ENCODE measurements at regions not wholly inside any gene's neighbourhood (a gene's known extent, or its start where the extent isn't known, plus 50 kb on each side); places are given as distances from the start of the nearest gene placed in this dataset.

DNA sequence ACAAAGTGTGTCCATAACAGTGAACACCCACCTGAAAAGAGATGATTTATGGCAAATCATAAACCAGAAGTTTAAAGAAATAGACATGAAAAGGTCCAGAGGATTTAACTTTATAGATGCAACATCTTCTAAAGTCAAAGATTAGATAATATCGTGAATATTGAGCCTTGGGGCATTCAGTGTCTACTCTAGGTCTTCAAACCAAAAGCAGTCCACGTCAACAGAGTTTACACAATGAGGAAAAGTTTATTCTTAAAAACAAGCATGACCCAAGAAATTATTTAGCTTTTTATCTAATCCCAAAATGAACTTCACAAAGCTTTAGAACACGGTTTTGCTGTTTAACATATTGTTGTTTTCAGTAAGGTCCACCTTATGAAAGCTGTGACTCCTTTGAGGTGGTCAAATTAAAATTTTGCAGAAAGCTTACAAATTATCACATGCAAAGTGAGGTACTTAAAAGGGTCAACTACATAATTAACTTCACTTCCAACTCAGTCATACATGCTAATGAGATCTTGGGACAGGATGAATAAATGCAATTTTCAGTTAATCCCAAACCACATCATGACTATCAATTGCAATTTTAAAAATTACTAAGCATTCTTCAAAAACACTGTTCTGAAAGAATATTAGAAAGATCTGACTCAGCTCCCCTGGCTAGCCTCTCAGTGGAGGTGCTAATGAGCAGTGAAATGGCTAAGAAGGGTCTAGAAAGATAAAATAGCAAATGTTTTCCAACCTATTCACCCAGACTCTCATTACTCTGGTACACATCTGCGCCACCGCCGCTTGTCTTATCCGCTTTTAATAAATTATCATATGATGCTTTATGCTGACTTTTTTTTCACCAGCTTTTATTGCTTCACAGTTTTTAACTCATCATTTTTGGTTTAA is 92.4 kb upstream of the WDR17 start:
- Histone ChIP-seq H3K27me3 (ENCODE audit: control insufficient read depth, insufficient read depth, low read length) (no peaks in the 10 kb centered on the region), H3K36me3 (ENCODE audit: control insufficient read depth, insufficient read depth, low read length) (no peaks in the 10 kb centered on the region), H3K27ac (ENCODE audit: low read length) (no peak overlapping the region), H3K4me3 (ENCODE audit: low read length) (no peak overlapping the region), H3K4me1 (ENCODE audit: control insufficient read depth, insufficient read depth, low read length) (no peaks in the 10 kb centered on the region), H3K9me3 (ENCODE audit: control insufficient read depth, insufficient read depth, low read length) (no peaks in the 10 kb centered on the region)
- H3K36me3 Mint-ChIP-seq: no peaks in the 10 kb centered on the region
- ATAC-seq (no peak), DNase-seq (no peak)
- intact Hi-C loops (cut with micrococcal nuclease): no loop called here
- H3K27me3 Mint-ChIP-seq (ENCODE audit: low read depth in 2 of 2): no peaks in the 10 kb centered on the region
- H3K27ac Mint-ChIP-seq: no peak overlapping the region
- H3K9me3 Mint-ChIP-seq: peaks cover 2 to 8% of the 10 kb centered on the region in 2 donors
- no peaks in the 10 kb centered on the region for H3K4me1 Mint-ChIP-seq
- WGBS (ENCODE audit: insufficient coverage): 96% methylated on average over 6 of the region's 7 CpGs
- TF ChIP-seq, protein P1, sequence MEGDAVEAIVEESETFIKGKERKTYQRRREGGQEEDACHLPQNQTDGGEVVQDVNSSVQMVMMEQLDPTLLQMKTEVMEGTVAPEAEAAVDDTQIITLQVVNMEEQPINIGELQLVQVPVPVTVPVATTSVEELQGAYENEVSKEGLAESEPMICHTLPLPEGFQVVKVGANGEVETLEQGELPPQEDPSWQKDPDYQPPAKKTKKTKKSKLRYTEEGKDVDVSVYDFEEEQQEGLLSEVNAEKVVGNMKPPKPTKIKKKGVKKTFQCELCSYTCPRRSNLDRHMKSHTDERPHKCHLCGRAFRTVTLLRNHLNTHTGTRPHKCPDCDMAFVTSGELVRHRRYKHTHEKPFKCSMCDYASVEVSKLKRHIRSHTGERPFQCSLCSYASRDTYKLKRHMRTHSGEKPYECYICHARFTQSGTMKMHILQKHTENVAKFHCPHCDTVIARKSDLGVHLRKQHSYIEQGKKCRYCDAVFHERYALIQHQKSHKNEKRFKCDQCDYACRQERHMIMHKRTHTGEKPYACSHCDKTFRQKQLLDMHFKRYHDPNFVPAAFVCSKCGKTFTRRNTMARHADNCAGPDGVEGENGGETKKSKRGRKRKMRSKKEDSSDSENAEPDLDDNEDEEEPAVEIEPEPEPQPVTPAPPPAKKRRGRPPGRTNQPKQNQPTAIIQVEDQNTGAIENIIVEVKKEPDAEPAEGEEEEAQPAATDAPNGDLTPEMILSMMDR (IDR thresholded peaks at IDR 0.05): no peak
- H3K4me3 Mint-ChIP-seq: no peak overlapping the region

DNA sequence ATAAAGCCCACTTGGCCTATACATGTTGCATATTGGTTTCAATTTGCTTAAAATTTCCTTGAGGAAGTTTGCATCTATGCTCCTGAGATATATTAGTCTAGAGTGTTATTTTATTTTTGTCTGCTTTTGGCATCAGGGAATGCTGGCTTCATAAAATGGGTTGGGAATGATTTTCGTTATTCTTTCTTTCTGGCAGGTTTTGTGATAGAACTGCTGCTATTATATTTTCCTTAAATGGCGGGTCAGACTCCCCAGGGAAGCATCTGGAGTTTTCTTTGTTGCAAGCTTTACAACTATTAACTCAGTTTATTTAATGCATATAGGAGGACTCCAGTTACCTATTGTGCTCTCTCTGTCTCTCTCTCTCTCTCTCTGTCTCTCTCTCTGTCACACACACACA is 82.0 kb upstream of the WDR17 start:
- no peaks in the 10 kb centered on the region for H3K9me3 ChIP-seq (ENCODE audit: control insufficient read depth, insufficient read depth, low read length)
- no peaks in the 10 kb centered on the region for H3K4me1 ChIP-seq (ENCODE audit: control insufficient read depth, insufficient read depth, low read length)
- 92% methylated on average over 2 of the region's 2 CpGs for WGBS (ENCODE audit: insufficient coverage)
- H3K27ac Mint-ChIP-seq: no peak overlapping the region
- TF ChIP-seq, protein P1 (IDR thresholded peaks at IDR 0.05): no peak
- no peaks in the 10 kb centered on the region for H3K27me3 ChIP-seq (ENCODE audit: control insufficient read depth, insufficient read depth, low read length)
- ATAC-seq: no peak
- no peak overlapping the region for H3K4me3 Mint-ChIP-seq
- intact Hi-C loops (cut with micrococcal nuclease): no loop called here
- H3K27me3 Mint-ChIP-seq (ENCODE audit: low read depth in 2 of 2): no peaks in the 10 kb centered on the region
- peaks cover 0 to 5% of the 10 kb centered on the region in 2 donors for H3K9me3 Mint-ChIP-seq
- DNase-seq: no peak
- H3K4me3 ChIP-seq (ENCODE audit: low read length): no peak overlapping the region
- H3K36me3 Mint-ChIP-seq: no peaks in the 10 kb centered on the region
- no peak overlapping the region for H3K27ac ChIP-seq (ENCODE audit: low read length)
- H3K4me1 Mint-ChIP-seq: no peaks in the 10 kb centered on the region
- no peaks in the 10 kb centered on the region for H3K36me3 ChIP-seq (ENCODE audit: control insufficient read depth, insufficient read depth, low read length)

DNA sequence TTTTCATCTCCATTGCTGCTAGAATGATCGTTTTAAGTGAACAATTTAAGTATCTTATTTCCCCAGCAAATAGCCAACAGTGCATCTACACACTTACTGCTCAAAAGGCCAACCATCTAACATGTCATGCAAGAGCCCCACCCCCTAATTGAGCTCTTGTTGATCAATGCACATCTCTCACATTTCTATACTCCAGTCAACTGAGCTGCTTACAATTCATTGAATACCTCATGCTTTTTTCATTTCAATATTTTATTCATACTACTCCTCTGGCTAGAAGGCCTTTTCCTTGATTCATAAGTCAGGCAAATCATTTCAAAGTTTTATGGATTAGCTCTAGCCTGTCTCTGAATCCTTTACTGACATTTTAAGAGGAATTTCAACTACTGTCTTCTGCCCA is 79.0 kb upstream of the WDR17 start:
- Mint-ChIP-seq H3K27ac (no peak overlapping the region), H3K4me3 (no peak overlapping the region), H3K9me3 (peaks cover 0 to 7% of the 10 kb centered on the region in 2 donors), H3K27me3 (ENCODE audit: low read depth in 2 of 2) (no peaks in the 10 kb centered on the region), H3K4me1 (no peaks in the 10 kb centered on the region), H3K36me3 (no peaks in the 10 kb centered on the region)
- DNase-seq (no peak), ATAC-seq (no peak)
- no peak overlapping the region for H3K4me3 ChIP-seq (ENCODE audit: low read length)
- H3K9me3 ChIP-seq (ENCODE audit: control insufficient read depth, insufficient read depth, low read length): no peaks in the 10 kb centered on the region
- intact Hi-C loops (cut with micrococcal nuclease): no loop called here
- TF ChIP-seq, protein P1 (IDR thresholded peaks at IDR 0.05): no peak
- no peaks in the 10 kb centered on the region for H3K4me1 ChIP-seq (ENCODE audit: control insufficient read depth, insufficient read depth, low read length)
- H3K27me3 ChIP-seq (ENCODE audit: control insufficient read depth, insufficient read depth, low read length): no peaks in the 10 kb centered on the region
- H3K36me3 ChIP-seq (ENCODE audit: control insufficient read depth, insufficient read depth, low read length): no peaks in the 10 kb centered on the region
- no peak overlapping the region for H3K27ac ChIP-seq (ENCODE audit: low read length)
- 79% methylated on average over 1 of the region's 1 CpG for WGBS (ENCODE audit: insufficient coverage)

DNA sequence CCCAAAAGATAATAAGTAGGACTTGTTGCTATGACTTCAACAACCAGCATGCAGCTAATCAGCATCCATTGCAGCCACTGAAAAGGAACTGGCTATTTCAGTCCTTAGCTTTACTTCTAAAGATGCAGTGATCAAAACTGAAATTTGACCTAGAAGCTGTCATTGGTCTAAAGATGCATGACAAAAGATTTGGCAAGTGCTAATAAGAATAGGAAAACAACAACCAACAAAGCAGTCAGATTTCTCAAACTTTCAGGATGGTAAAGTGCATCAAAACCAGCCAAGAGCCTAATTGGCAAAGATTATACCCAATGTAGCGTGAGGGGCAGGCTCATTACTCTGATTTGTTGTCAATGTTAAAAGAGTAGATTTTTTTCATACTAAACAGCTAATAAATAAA is 77.1 kb upstream of the WDR17 start:
- no peak for DNase-seq
- peaks cover 0 to 7% of the 10 kb centered on the region in 2 donors for H3K9me3 Mint-ChIP-seq
- no peak overlapping the region for H3K27ac ChIP-seq (ENCODE audit: low read length)
- no peaks in the 10 kb centered on the region for H3K36me3 Mint-ChIP-seq
- intact Hi-C loops (cut with micrococcal nuclease): no loop called here
- no peaks in the 10 kb centered on the region for H3K9me3 ChIP-seq (ENCODE audit: control insufficient read depth, insufficient read depth, low read length)
- ATAC-seq: no peak
- no peak overlapping the region for H3K4me3 Mint-ChIP-seq
- TF ChIP-seq, protein P1 (IDR thresholded peaks at IDR 0.05): no peak
- H3K36me3 ChIP-seq (ENCODE audit: control insufficient read depth, insufficient read depth, low read length): no peaks in the 10 kb centered on the region
- H3K4me1 ChIP-seq (ENCODE audit: control insufficient read depth, insufficient read depth, low read length): no peaks in the 10 kb centered on the region
- no peak overlapping the region for H3K4me3 ChIP-seq (ENCODE audit: low read length)
- no peaks in the 10 kb centered on the region for H3K27me3 Mint-ChIP-seq (ENCODE audit: low read depth in 2 of 2)
- H3K27ac Mint-ChIP-seq: no peak overlapping the region
- WGBS (ENCODE audit: insufficient coverage): no CpG with 5 or more reads among the region's 1 CpG
- H3K27me3 ChIP-seq (ENCODE audit: control insufficient read depth, insufficient read depth, low read length): no peaks in the 10 kb centered on the region
- no peaks in the 10 kb centered on the region for H3K4me1 Mint-ChIP-seq

Data from natural killer cell (primary cell).